Fibroblast of lung (primary cell): ENCODE measurements at regions not wholly inside any gene's neighbourhood (a gene's known extent, or its start where the extent isn't known, plus 50 kb on each side); places are given as distances from the start of the nearest gene placed in this dataset.

ENCODE experiments used
- EZH2 ChIP-seq: IDR thresholded peaks from 2 replicates; pipeline ENCODE4 v1.5.1; 2012; ENCODE audit warnings: low read length, control low read depth, mild to moderate bottlenecking; ENCODE audit errors: missing control alignments
- TF ChIP-seq, protein P1 (sequence below), 2 donors: IDR thresholded peaks in 1 of 2; conservative IDR thresholded peaks in 1 of 2; 1 replicate in 1 of 2; 2 replicates in 1 of 2; pipeline ENCODE4 v1.5.1; 2011 to 2012; ENCODE audit warnings: low read length in 2 of 2, control low read depth in 1 of 2, inconsistent platforms in 1 of 2, low read depth in 1 of 2, mild to moderate bottlenecking in 1 of 2

DNA sequence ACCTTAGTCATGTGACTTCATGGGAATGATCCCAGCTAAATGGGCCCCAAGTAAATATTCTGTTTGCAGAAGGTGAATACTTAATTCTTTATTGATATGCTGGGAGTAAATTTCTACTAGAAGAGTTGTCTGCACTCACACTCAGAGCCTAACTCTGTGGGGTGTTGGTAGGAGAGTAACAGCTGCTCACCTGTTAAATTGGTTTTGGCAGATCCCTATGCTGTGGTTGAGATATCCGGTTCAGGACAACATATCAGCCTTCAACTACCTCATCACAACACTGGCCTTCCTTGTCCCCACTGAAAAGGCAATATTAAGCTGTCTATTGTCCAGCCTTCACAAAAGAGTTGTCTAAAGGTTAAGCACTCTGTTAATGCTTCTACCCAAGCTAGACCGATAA lies 738.3 kb downstream of the INHBA start:
- TF ChIP-seq, protein P1, sequence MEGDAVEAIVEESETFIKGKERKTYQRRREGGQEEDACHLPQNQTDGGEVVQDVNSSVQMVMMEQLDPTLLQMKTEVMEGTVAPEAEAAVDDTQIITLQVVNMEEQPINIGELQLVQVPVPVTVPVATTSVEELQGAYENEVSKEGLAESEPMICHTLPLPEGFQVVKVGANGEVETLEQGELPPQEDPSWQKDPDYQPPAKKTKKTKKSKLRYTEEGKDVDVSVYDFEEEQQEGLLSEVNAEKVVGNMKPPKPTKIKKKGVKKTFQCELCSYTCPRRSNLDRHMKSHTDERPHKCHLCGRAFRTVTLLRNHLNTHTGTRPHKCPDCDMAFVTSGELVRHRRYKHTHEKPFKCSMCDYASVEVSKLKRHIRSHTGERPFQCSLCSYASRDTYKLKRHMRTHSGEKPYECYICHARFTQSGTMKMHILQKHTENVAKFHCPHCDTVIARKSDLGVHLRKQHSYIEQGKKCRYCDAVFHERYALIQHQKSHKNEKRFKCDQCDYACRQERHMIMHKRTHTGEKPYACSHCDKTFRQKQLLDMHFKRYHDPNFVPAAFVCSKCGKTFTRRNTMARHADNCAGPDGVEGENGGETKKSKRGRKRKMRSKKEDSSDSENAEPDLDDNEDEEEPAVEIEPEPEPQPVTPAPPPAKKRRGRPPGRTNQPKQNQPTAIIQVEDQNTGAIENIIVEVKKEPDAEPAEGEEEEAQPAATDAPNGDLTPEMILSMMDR (conservative IDR thresholded peaks at IDR 0.05 in 1 of 2, IDR thresholded peaks at IDR 0.05 in 1 of 2; ENCODE audit: low read depth in 1 of 2, low read length in 2 of 2) = no peak
- TF ChIP-seq EZH2 = no peak
